PFSK-1 (cell line): ENCODE measurements at regions not wholly inside any gene's neighbourhood (a gene's known extent, or its start where the extent isn't known, plus 50 kb on each side); places are given as distances from the start of the nearest gene placed in this dataset.

Source experiments
- FOXP2 ChIP-seq: optimal IDR thresholded peaks from 2 replicates; pipeline ENCODE3; 2011; ENCODE audit warnings: borderline replicate concordance, control low read depth, inconsistent platforms; ENCODE audit not compliant: insufficient read depth; ENCODE audit errors: extremely low read length, extremely low read depth
- POLR2AphosphoS5 ChIP-seq: IDR thresholded peaks from 2 replicates; pipeline ENCODE4 v1.6.1; 2012; ENCODE audit warnings: low read depth, mild to moderate bottlenecking, control low read depth, low read length, moderate library complexity
- REST ChIP-seq, 2 experiments: IDR thresholded peaks; 2 replicates each; pipeline versions ENCODE4 v1.6.1 to v1.8.0; 2011 to 2012; ENCODE audit warnings: low read depth in 2 of 2, low read length in 2 of 2, control low read depth in 1 of 2, inconsistent platforms in 1 of 2, mild to moderate bottlenecking in 1 of 2, moderate library complexity in 1 of 2; ENCODE audit not compliant: insufficient read depth in 1 of 2
- SIN3A ChIP-seq: IDR thresholded peaks from 2 replicates; pipeline ENCODE4 v1.6.1; 2012; ENCODE audit warnings: mild to moderate bottlenecking, low read length, moderate library complexity, borderline replicate concordance; ENCODE audit not compliant: insufficient read depth
- TAF1 ChIP-seq: IDR thresholded peaks from 2 replicates; pipeline ENCODE4 v1.6.1; 2012; ENCODE audit warnings: low read length, control low read depth, borderline replicate concordance; ENCODE audit not compliant: insufficient read depth

- TF ChIP-seq SIN3A (no peak), REST (IDR thresholded peaks at IDR 0.05; ENCODE audit: insufficient read depth in 1 of 2, low read depth in 2 of 2, low read length in 2 of 2) (no peak), TAF1 (no peak), FOXP2 (no peak), POLR2AphosphoS5 (no peak)
These were observed 95.6 kb upstream of the TOPAZ1 start for GRCh38 chr3:44146073-44146472.

- TF ChIP-seq TAF1 (no peak), REST (IDR thresholded peaks at IDR 0.05; ENCODE audit: insufficient read depth in 1 of 2, low read depth in 2 of 2, low read length in 2 of 2) (no peak)
These were observed 81.9 kb upstream of the TOPAZ1 start for GRCh38 chr3:44159696-44160300.

GRCh38 chr3:44160818-44161217 is 80.9 kb upstream of the TOPAZ1 start:
- TF ChIP-seq FOXP2 (no peak), POLR2AphosphoS5 (no peak), REST (IDR thresholded peaks at IDR 0.05; ENCODE audit: insufficient read depth in 1 of 2, low read depth in 2 of 2, low read length in 2 of 2) (no peak), TAF1 (no peak), SIN3A (no peak)

- TF ChIP-seq POLR2AphosphoS5 (no peak), SIN3A (no peak), FOXP2 (no peak), TAF1 (no peak), REST (IDR thresholded peaks at IDR 0.05; ENCODE audit: insufficient read depth in 1 of 2, low read depth in 2 of 2, low read length in 2 of 2) (no peak)
These were observed 69.8 kb upstream of the TOPAZ1 start for GRCh38 chr3:44171891-44172290.

GRCh38 chr3:44173263-44173662 is 68.4 kb upstream of the TOPAZ1 start:
- no peak for TF ChIP-seq FOXP2
- TF ChIP-seq SIN3A: no peak
